ENCODE measurements at regions not wholly inside any gene's neighbourhood (a gene's known extent, or its start where the extent isn't known, plus 50 kb on each side); places are given as distances from the start of the nearest gene placed in this dataset.

GRCh38 chr4:27807207-27807606 lies 946.6 kb downstream of the STIM2 start:
- ChIA-PET SMC1A (ENCODE audit: uncharacterized antibody, unreplicated experiment) (interaction anchor here (1.0 to 1.4 kb wide), 2 partner anchors 10 to 91 kb away, joined by 3 to 4 read pairs; no protein-coding TSS in a partner anchor), RAD21 (ENCODE audit: unreplicated experiment) (no interaction called here), POLR2A (no interaction called here), CTCF (interaction anchor here (0.9 kb wide), 1 partner anchor 90 kb away, joined by 4 read pairs; no protein-coding TSS in a partner anchor)
- ATAC-seq (no peak), FAIRE-seq (no peak), DNase-seq (ENCODE audit: low read depth, low spot score) (no peak)
- Histone ChIP-seq H3K4me3 (no peak overlapping the region), H3K27me3 (replicated peaks in 1 of 2; ENCODE audit: control insufficient read depth in 2 of 2, insufficient read depth in 2 of 2, low read length in 1 of 2) (no peaks in the 10 kb centered on the region), H2AFZ (ENCODE audit: control insufficient read depth, low read depth, low read length) (no peak overlapping the region), H3K27ac (ENCODE audit: control insufficient read depth, insufficient read depth) (no peak overlapping the region), H3K4me1 (ENCODE audit: control insufficient read depth, insufficient read depth, low read length) (no peaks in the 10 kb centered on the region), H4K20me1 (ENCODE audit: control insufficient read depth, insufficient read depth) (no peaks in the 10 kb centered on the region), H3K9ac (ENCODE audit: control insufficient read depth, insufficient read depth, low read length) (no peak overlapping the region), H3K9me3 (replicated peaks; ENCODE audit: control insufficient read depth, insufficient read depth, low read length) (no peaks in the 10 kb centered on the region), H3K4me2 (ENCODE audit: control insufficient read depth, insufficient read depth) (no peak overlapping the region), H3K79me2 (ENCODE audit: control insufficient read depth, insufficient read depth, low read length) (no peaks in the 10 kb centered on the region), H3K36me3 (ENCODE audit: control insufficient read depth in 2 of 2, insufficient read depth in 2 of 2, low read length in 1 of 2) (no peaks in the 10 kb centered on the region)
- 2% methylated on average over 3 of the region's 3 CpGs for WGBS (ENCODE audit: insufficient coverage, insufficient replicate concordance, low lambda C conversion rate, missing lambda C conversion rate)
- in situ Hi-C loops (cut with MboI) (no loop called here), intact Hi-C loops (cut with micrococcal nuclease; ENCODE audit: unreplicated experiment) (no loop called here)
- BruUV-seq (replicated peaks) = no TSS peak
- TF ChIP-seq ZNF274 (IDR thresholded peaks at IDR 0.05; ENCODE audit: insufficient read depth, insufficient read length) = no peak
- TF ChIP-seq EED (IDR thresholded peaks at IDR 0.05; ENCODE audit: low read depth) = no peak
- TF ChIP-seq SPI1 (IDR thresholded peaks at IDR 0.05; ENCODE audit: borderline replicate concordance, insufficient read depth, low read depth, low read length) = no peak
- TF ChIP-seq BMI1 (IDR thresholded peaks at IDR 0.05; ENCODE audit: borderline replicate concordance) = no peak
- TF ChIP-seq ESRRA (IDR thresholded peaks at IDR 0.05; ENCODE audit: low read length) = no peak
- no peak for TF ChIP-seq KDM1A (IDR thresholded peaks at IDR 0.05; ENCODE audit: borderline replicate concordance)
- no peak for TF ChIP-seq RAD51 (IDR thresholded peaks at IDR 0.05)
- TF ChIP-seq ASH2L (IDR thresholded peaks at IDR 0.05; ENCODE audit: borderline replicate concordance, low read depth) = no peak
- TF ChIP-seq KAT2A (conservative IDR thresholded peaks at IDR 0.05; ENCODE audit: control insufficient read depth, low read depth, low read length) = no peak
- TF ChIP-seq TARDBP (IDR thresholded peaks at IDR 0.05; ENCODE audit: borderline replicate concordance) = no peak
- TF ChIP-seq, protein P1, sequence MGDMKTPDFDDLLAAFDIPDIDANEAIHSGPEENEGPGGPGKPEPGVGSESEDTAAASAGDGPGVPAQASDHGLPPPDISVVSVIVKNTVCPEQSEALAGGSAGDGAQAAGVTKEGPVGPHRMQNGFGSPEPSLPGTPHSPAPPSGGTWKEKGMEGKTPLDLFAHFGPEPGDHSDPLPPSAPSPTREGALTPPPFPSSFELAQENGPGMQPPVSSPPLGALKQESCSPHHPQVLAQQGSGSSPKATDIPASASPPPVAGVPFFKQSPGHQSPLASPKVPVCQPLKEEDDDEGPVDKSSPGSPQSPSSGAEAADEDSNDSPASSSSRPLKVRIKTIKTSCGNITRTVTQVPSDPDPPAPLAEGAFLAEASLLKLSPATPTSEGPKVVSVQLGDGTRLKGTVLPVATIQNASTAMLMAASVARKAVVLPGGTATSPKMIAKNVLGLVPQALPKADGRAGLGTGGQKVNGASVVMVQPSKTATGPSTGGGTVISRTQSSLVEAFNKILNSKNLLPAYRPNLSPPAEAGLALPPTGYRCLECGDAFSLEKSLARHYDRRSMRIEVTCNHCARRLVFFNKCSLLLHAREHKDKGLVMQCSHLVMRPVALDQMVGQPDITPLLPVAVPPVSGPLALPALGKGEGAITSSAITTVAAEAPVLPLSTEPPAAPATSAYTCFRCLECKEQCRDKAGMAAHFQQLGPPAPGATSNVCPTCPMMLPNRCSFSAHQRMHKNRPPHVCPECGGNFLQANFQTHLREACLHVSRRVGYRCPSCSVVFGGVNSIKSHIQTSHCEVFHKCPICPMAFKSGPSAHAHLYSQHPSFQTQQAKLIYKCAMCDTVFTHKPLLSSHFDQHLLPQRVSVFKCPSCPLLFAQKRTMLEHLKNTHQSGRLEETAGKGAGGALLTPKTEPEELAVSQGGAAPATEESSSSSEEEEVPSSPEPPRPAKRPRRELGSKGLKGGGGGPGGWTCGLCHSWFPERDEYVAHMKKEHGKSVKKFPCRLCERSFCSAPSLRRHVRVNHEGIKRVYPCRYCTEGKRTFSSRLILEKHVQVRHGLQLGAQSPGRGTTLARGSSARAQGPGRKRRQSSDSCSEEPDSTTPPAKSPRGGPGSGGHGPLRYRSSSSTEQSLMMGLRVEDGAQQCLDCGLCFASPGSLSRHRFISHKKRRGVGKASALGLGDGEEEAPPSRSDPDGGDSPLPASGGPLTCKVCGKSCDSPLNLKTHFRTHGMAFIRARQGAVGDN (IDR thresholded peaks at IDR 0.05) = no peak
- TF ChIP-seq, protein P2, sequence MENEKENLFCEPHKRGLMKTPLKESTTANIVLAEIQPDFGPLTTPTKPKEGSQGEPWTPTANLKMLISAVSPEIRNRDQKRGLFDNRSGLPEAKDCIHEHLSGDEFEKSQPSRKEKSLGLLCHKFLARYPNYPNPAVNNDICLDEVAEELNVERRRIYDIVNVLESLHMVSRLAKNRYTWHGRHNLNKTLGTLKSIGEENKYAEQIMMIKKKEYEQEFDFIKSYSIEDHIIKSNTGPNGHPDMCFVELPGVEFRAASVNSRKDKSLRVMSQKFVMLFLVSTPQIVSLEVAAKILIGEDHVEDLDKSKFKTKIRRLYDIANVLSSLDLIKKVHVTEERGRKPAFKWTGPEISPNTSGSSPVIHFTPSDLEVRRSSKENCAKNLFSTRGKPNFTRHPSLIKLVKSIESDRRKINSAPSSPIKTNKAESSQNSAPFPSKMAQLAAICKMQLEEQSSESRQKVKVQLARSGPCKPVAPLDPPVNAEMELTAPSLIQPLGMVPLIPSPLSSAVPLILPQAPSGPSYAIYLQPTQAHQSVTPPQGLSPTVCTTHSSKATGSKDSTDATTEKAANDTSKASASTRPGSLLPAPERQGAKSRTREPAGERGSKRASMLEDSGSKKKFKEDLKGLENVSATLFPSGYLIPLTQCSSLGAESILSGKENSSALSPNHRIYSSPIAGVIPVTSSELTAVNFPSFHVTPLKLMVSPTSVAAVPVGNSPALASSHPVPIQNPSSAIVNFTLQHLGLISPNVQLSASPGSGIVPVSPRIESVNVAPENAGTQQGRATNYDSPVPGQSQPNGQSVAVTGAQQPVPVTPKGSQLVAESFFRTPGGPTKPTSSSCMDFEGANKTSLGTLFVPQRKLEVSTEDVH (IDR thresholded peaks at IDR 0.05; ENCODE audit: low read depth, partially characterized antibody) = no peak
- no peak for TF ChIP-seq PRDM15 (CRISPR knock-in tag; IDR thresholded peaks at IDR 0.05)
- no peak for TF ChIP-seq NRF1 (conservative IDR thresholded peaks at IDR 0.05; ENCODE audit: low read depth, low read length)
- no peak for TF ChIP-seq BCL11A (IDR thresholded peaks at IDR 0.05; ENCODE audit: low read depth, low read length)
- TF ChIP-seq CBX5 (IDR thresholded peaks at IDR 0.05; ENCODE audit: low read depth) = no peak

Data from GM12878 (cell line).